ENCODE measurements at regions not wholly inside any gene's neighbourhood (a gene's known extent, or its start where the extent isn't known, plus 50 kb on each side); places are given as distances from the start of the nearest gene placed in this dataset.
A peak's percentile ranks its signal among the peaks of the same experiment; 100 is the strongest.

- TF ChIP-seq Cebpa-rat (IDR thresholded peaks at IDR 0.05): no peak
- no peaks in the 10 kb centered on the region for H3K4me1 ChIP-seq
- H3K27ac ChIP-seq: no peak overlapping the region
- H3K4me2 ChIP-seq: no peak overlapping the region
- H3K4me3 ChIP-seq: no peak overlapping the region
- H4K20me1 ChIP-seq: no peaks in the 10 kb centered on the region
- no peaks in the 10 kb centered on the region for H3K9me3 ChIP-seq
- no peaks in the 10 kb centered on the region for H3K36me3 ChIP-seq
- H3K27me3 ChIP-seq: no peaks in the 10 kb centered on the region
- no peak overlapping the region for H3K9ac ChIP-seq
Measured at GRCh38 chr4:155540698-155541097, 126.0 kb upstream of the GUCY1A1 start.

DNA sequence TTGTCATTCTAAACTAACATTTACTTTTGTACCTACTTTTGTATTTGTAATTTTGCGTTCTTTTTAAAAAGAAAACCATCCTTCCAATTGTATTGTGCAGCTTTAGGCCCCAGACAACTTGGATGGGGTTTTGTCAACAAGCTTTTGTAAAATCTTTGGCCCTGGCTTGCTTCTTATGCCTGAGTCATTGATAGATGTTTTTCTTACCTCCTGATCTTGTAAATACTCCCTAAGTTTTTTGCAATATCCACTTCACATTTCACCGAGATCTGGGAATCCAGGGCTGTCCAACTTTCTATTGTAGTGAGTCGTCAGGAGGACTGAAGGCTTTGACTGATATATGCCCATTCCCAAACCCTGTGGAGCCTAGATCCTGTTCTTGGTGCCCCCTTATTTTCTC lies 126.9 kb upstream of the GUCY1A1 start:
- H4K20me1 ChIP-seq: no peaks in the 10 kb centered on the region
- no peak overlapping the region for H3K9ac ChIP-seq
- no peak overlapping the region for H3K27ac ChIP-seq
- no peaks in the 10 kb centered on the region for H3K27me3 ChIP-seq
- no peak for TF ChIP-seq Cebpa-rat (IDR thresholded peaks at IDR 0.05)
- no peak overlapping the region for H3K4me2 ChIP-seq
- no peaks in the 10 kb centered on the region for H3K36me3 ChIP-seq
- H3K9me3 ChIP-seq: no peaks in the 10 kb centered on the region
- H3K4me3 ChIP-seq: no peak overlapping the region
- H3K4me1 ChIP-seq: no peaks in the 10 kb centered on the region

DNA sequence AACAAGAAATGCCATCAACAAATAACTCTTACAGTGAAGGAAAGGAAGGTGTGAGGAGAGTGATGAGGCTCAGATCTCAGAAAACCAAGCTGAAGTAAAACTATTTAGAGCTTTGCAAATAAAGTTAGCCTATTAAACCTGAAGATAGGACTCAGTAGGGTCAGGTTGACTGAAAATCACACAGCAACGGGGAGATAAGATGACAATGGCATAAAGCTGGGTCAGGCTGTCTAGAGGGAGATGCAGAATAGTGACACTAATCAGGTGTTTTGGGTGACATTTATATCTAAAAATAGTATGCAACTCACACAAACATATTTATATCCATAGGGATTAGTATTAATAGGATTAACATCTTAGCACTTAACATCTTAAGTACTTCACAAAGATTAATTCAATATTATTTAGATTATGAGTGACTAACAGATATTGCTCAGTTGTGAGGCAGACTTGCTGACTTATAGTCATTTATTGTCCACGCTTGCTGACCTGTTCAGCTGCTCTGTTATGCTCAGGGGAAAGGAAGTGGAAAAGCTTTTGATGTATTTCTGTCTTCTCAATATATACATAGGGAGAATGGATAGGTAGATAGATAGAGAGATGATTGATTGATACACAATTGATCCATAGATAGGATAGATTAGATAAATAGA lies 130.7 kb upstream of the GUCY1A1 start:
- no peak overlapping the region for H3K9ac ChIP-seq
- no peaks in the 10 kb centered on the region for H4K20me1 ChIP-seq
- no peak overlapping the region for H3K4me3 ChIP-seq
- no peak for TF ChIP-seq Cebpa-rat (IDR thresholded peaks at IDR 0.05)
- H3K4me2 ChIP-seq: no peak overlapping the region
- H3K9me3 ChIP-seq: no peaks in the 10 kb centered on the region
- no peaks in the 10 kb centered on the region for H3K4me1 ChIP-seq
- H3K27ac ChIP-seq: no peak overlapping the region
- H3K27me3 ChIP-seq: no peaks in the 10 kb centered on the region
- H3K36me3 ChIP-seq: no peaks in the 10 kb centered on the region

GRCh38 chr4:155532373-155533085 lies 134.1 kb upstream of the GUCY1A1 start:
- H4K20me1 ChIP-seq: no peaks in the 10 kb centered on the region
- H3K27ac ChIP-seq: no peak overlapping the region
- H3K4me1 ChIP-seq: no peaks in the 10 kb centered on the region
- TF ChIP-seq Cebpa-rat (IDR thresholded peaks at IDR 0.05): no peak
- no peak overlapping the region for H3K4me3 ChIP-seq
- no peaks in the 10 kb centered on the region for H3K27me3 ChIP-seq
- no peak overlapping the region for H3K4me2 ChIP-seq
- H3K36me3 ChIP-seq: no peaks in the 10 kb centered on the region
- no peaks in the 10 kb centered on the region for H3K9me3 ChIP-seq
- H3K9ac ChIP-seq: no peak overlapping the region

DNA sequence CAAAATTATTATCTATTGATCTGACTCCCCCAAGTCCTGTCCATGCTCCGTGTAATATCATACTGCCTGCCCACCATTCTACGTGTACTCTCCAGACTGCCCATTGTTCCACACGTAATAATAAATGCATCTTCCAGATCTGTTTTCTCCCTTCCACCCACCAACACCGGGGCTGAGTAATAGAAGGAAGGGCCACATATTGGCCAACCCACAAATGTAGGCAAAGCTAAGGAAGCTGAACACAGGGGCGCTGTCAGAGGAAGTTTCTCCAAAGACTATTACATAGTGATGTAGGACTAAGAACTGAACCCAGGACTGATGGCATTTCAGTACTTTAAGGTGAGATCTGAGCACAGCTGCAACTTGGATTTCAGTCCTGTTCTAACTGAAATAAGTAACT lies 135.8 kb upstream of the GUCY1A1 start:
- H3K4me2 ChIP-seq: no peak overlapping the region
- H3K36me3 ChIP-seq: no peaks in the 10 kb centered on the region
- no peak overlapping the region for H3K27ac ChIP-seq
- no peaks in the 10 kb centered on the region for H3K9me3 ChIP-seq
- TF ChIP-seq Cebpa-rat (IDR thresholded peaks at IDR 0.05): no peak
- H3K4me1 ChIP-seq: peaks cover 8% of the 10 kb centered on the region
- H4K20me1 ChIP-seq: no peaks in the 10 kb centered on the region
- no peaks in the 10 kb centered on the region for H3K27me3 ChIP-seq
- H3K4me3 ChIP-seq: no peak overlapping the region
- no peak overlapping the region for H3K9ac ChIP-seq

DNA sequence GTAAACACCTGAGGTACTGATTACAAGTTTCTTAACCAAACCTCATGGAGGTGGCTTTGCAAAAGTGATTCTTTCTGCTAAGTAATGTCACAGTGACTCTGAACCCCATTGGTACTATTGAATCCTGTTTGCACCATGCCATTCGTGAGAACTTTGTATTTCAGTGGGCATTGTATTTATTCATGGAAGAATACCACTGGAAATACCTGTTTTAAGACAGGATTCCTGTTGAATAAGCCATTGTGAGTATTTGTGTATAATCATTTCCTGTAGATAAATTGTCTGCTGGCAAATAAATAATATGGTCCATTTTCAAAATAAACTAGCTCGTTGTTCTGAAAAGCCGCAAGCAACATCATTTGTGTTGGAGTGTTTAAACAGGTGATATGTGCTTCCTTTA lies 136.4 kb upstream of the GUCY1A1 start:
- Histone ChIP-seq H3K4me2 (no peak overlapping the region), H3K4me3 (no peak overlapping the region), H3K36me3 (no peaks in the 10 kb centered on the region), H3K9ac (no peak overlapping the region), H3K9me3 (no peaks in the 10 kb centered on the region), H3K27ac (no peak overlapping the region), H4K20me1 (no peaks in the 10 kb centered on the region), H3K4me1 (peaks cover 8% of the 10 kb centered on the region), H3K27me3 (no peaks in the 10 kb centered on the region)
- TF ChIP-seq Cebpa-rat (IDR thresholded peaks at IDR 0.05): no peak

GRCh38 chr4:155529716-155530115 lies 136.9 kb upstream of the GUCY1A1 start:
- TF ChIP-seq Cebpa-rat (IDR thresholded peaks at IDR 0.05): no peak
- no peaks in the 10 kb centered on the region for H3K9me3 ChIP-seq
- no peak overlapping the region for H3K9ac ChIP-seq
- no peak overlapping the region for H3K27ac ChIP-seq
- H3K4me3 ChIP-seq: no peak overlapping the region
- H3K4me1 ChIP-seq: peaks cover 8% of the 10 kb centered on the region
- H4K20me1 ChIP-seq: no peaks in the 10 kb centered on the region
- H3K36me3 ChIP-seq: no peaks in the 10 kb centered on the region
- H3K4me2 ChIP-seq: no peak overlapping the region
- no peaks in the 10 kb centered on the region for H3K27me3 ChIP-seq

DNA sequence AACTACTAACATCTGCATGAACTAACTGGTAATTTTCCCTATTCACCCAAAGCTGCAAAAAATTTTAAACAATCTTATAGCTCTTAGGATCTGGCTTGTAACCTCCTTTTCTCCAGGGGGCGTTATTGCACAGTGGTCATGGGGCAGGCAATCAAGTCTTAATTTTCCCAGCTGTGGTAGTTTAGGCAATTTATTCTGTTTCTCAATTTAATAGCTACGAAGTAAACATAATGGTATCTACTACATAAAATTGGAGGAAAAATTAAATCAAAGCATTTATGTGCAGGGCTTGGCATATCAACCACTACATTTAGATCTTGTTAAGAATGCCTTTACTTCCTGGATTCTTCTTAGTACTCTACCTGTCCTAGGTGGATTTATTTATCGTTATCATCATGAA lies 137.4 kb upstream of the GUCY1A1 start:
- Histone ChIP-seq H3K4me1 (peaks cover 8% of the 10 kb centered on the region), H4K20me1 (no peaks in the 10 kb centered on the region), H3K9ac (no peak overlapping the region), H3K36me3 (no peaks in the 10 kb centered on the region), H3K9me3 (no peaks in the 10 kb centered on the region), H3K27me3 (no peaks in the 10 kb centered on the region), H3K4me3 (no peak overlapping the region), H3K27ac (no peak overlapping the region), H3K4me2 (no peak overlapping the region)
- TF ChIP-seq Cebpa-rat (IDR thresholded peaks at IDR 0.05): no peak

DNA sequence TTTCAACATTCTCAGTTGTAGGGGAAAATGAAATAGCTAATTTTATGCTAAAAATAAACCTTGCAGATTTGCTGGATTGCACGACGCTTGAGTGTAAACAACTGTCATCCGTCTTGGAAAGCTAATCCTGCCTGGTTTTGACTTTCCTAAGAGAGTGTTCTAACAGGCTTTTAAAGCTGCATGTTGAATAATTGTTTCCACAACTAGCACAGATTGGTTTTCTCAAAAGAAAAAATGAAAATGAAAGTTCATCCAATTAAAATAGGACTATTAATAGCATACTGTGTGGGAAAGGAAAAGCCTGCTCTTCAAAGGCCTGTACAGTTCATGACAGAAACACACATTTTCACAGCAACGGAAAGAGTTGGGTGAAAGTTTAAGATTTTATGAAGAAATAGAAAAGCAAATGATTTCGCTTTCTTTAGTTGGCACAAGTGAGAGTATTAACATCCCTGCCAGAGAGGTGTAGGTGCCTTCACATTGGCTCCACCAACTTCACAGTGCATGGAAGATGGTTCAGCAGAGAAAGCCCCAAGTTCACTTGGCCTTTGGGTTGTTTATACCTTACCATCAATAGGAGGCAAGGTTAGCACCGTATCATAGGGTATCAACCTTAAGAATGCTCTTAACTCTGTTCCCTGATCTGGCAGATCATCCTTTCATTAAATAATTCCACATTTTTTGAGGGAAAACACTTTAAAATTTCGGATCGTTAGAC lies 140.0 kb upstream of the GUCY1A1 start:
- no peak for TF ChIP-seq Cebpa-rat (IDR thresholded peaks at IDR 0.05)
- Histone ChIP-seq H3K4me2 (peak overlapping the region; percentile 46), H3K36me3 (no peaks in the 10 kb centered on the region), H3K9ac (no peak overlapping the region), H3K4me3 (no peak overlapping the region), H3K27ac (no peak overlapping the region), H3K27me3 (no peaks in the 10 kb centered on the region), H3K9me3 (peaks cover 9% of the 10 kb centered on the region), H3K4me1 (peaks cover 8% of the 10 kb centered on the region), H4K20me1 (no peaks in the 10 kb centered on the region)

- no peak overlapping the region for H3K4me2 ChIP-seq
- H3K27ac ChIP-seq: no peak overlapping the region
- H3K27me3 ChIP-seq: no peaks in the 10 kb centered on the region
Measured at GRCh38 chr4:155524926-155525455, 141.7 kb upstream of the GUCY1A1 start.

More at GRCh38 chr4:155524926-155525455, 141.7 kb upstream of the GUCY1A1 start:
- Histone ChIP-seq H3K4me3 (no peak overlapping the region), H3K36me3 (no peaks in the 10 kb centered on the region), H3K9me3 (peaks cover 18% of the 10 kb centered on the region), H3K9ac (no peak overlapping the region), H4K20me1 (no peaks in the 10 kb centered on the region), H3K4me1 (peaks cover 8% of the 10 kb centered on the region)
- TF ChIP-seq Cebpa-rat (IDR thresholded peaks at IDR 0.05): no peak

Data from BLaER1 (cell line).